ENCODE measurements at regions not wholly inside any gene's neighbourhood (a gene's known extent, or its start where the extent isn't known, plus 50 kb on each side); places are given as distances from the start of the nearest gene placed in this dataset.

- 81% methylated on average over 2 of the region's 3 CpGs for WGBS (ENCODE audit: insufficient coverage, low coverage, low lambda C conversion rate, missing lambda C conversion rate)
- Histone ChIP-seq H3K36me3 (no peaks in the 10 kb centered on the region), H3K4me3 (no peak overlapping the region), H3K4me1 (no peaks in the 10 kb centered on the region), H3K9me3 (no peaks in the 10 kb centered on the region), H3K27me3 (no peaks in the 10 kb centered on the region), H3K27ac (no peak overlapping the region)
- ATAC-seq (peak in 2 of 4 donors; percentile 33 to 37), DNase-seq (no peak)
- intact Hi-C loops (cut with DNase I) = no loop called here
- no peak for TF ChIP-seq CTCF (IDR thresholded peaks at IDR 0.05)
- TF ChIP-seq POLR2A (IDR thresholded peaks at IDR 0.05) = no peak
These were observed 72.9 kb upstream of the BTG1 start for GRCh38 chr12:92218394-92219077.

- Histone ChIP-seq H3K36me3 (no peaks in the 10 kb centered on the region), H3K9me3 (no peaks in the 10 kb centered on the region), H3K4me1 (no peaks in the 10 kb centered on the region), H3K4me3 (no peak overlapping the region), H3K27me3 (no peaks in the 10 kb centered on the region), H3K27ac (no peak overlapping the region)
- intact Hi-C loops (cut with DNase I) = no loop called here
- DNase-seq (no peak), ATAC-seq (no peak)
- TF ChIP-seq POLR2A (IDR thresholded peaks at IDR 0.05) = no peak
- no peak for TF ChIP-seq CTCF (IDR thresholded peaks at IDR 0.05)
- WGBS (ENCODE audit: insufficient coverage, low coverage, low lambda C conversion rate, missing lambda C conversion rate) = 27% methylated on average over 1 of the region's 1 CpG
These were observed 70.4 kb upstream of the BTG1 start for GRCh38 chr12:92216092-92216491.

GRCh38 chr12:92215358-92215757 is 69.7 kb upstream of the BTG1 start:
- ATAC-seq (no peak), DNase-seq (no peak)
- Histone ChIP-seq H3K36me3 (no peaks in the 10 kb centered on the region), H3K27ac (no peak overlapping the region), H3K27me3 (no peaks in the 10 kb centered on the region), H3K4me3 (no peak overlapping the region), H3K9me3 (no peaks in the 10 kb centered on the region), H3K4me1 (no peaks in the 10 kb centered on the region)
- intact Hi-C loops (cut with DNase I) = no loop called here
- no peak for TF ChIP-seq POLR2A (IDR thresholded peaks at IDR 0.05)
- TF ChIP-seq CTCF (IDR thresholded peaks at IDR 0.05) = no peak
- WGBS (ENCODE audit: insufficient coverage, low coverage, low lambda C conversion rate, missing lambda C conversion rate) = 89% methylated on average over 5 of the region's 5 CpGs

- H3K27ac ChIP-seq = no peak overlapping the region
- H3K36me3 ChIP-seq = no peaks in the 10 kb centered on the region
- H3K9me3 ChIP-seq = no peaks in the 10 kb centered on the region
- DNase-seq = no peak
- intact Hi-C loops (cut with DNase I) = no loop called here
- no peak for TF ChIP-seq CTCF (IDR thresholded peaks at IDR 0.05)
- TF ChIP-seq POLR2A (IDR thresholded peaks at IDR 0.05) = no peak
- H3K27me3 ChIP-seq = no peaks in the 10 kb centered on the region
- no peaks in the 10 kb centered on the region for H3K4me1 ChIP-seq
- H3K4me3 ChIP-seq = no peak overlapping the region
- WGBS (ENCODE audit: insufficient coverage, low coverage, low lambda C conversion rate, missing lambda C conversion rate) = 85% methylated on average over 2 of the region's 2 CpGs
- no peak for ATAC-seq
These were observed 67.5 kb upstream of the BTG1 start for GRCh38 chr12:92213166-92213565.

GRCh38 chr12:92210071-92210470 is 64.4 kb upstream of the BTG1 start:
- Histone ChIP-seq H3K4me3 (no peak overlapping the region), H3K27ac (no peak overlapping the region), H3K27me3 (no peaks in the 10 kb centered on the region), H3K9me3 (no peaks in the 10 kb centered on the region), H3K4me1 (no peaks in the 10 kb centered on the region), H3K36me3 (no peaks in the 10 kb centered on the region)
- DNase-seq (no peak), ATAC-seq (no peak)
- TF ChIP-seq POLR2A (IDR thresholded peaks at IDR 0.05) = no peak
- no peak for TF ChIP-seq CTCF (IDR thresholded peaks at IDR 0.05)
- WGBS (ENCODE audit: insufficient coverage, low coverage, low lambda C conversion rate, missing lambda C conversion rate) = 85% methylated on average over 4 of the region's 4 CpGs
- intact Hi-C loops (cut with DNase I) = no loop called here
